GM19193 (cell line): ENCODE measurements at regions not wholly inside any gene's neighbourhood (a gene's known extent, or its start where the extent isn't known, plus 50 kb on each side); places are given as distances from the start of the nearest gene placed in this dataset.

Experiments used
- POLR2A ChIP-seq: IDR thresholded peaks from 4 replicates; pipeline ENCODE4 v1.6.1; 2011; ENCODE audit not compliant: insufficient read depth, insufficient read length; ENCODE audit errors: extremely low read depth

GRCh38 chr9:90271707-90272106, 370.9 kb downstream of the DIRAS2 start:
- no peak for TF ChIP-seq POLR2A

- no peak for TF ChIP-seq POLR2A
Measured at GRCh38 chr9:90274725-90275124, 367.9 kb downstream of the DIRAS2 start.

GRCh38 chr9:90285946-90286345, 356.7 kb downstream of the DIRAS2 start:
- no peak for TF ChIP-seq POLR2A

GRCh38 chr9:90287567-90288274, 354.9 kb downstream of the DIRAS2 start:
- peak; percentile 65 for TF ChIP-seq POLR2A

DNA sequence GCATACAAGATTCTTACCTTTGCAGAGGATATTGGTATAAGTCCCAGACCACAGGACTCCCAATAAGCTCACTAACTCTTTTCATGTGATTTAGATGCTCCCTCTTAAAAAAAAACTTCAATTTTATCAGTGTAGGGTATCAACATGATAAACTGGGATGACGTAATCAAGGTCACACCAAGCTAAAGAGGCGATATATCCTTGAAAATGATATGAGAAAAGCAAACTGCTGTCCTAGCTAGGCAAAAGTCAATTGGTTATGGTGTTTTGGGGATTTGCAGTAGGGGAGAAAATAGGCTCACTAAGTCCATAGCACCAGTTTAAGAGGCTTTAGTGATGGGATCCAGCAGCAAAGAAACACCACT, 354.4 kb downstream of the DIRAS2 start:
- TF ChIP-seq POLR2A: no peak

DNA sequence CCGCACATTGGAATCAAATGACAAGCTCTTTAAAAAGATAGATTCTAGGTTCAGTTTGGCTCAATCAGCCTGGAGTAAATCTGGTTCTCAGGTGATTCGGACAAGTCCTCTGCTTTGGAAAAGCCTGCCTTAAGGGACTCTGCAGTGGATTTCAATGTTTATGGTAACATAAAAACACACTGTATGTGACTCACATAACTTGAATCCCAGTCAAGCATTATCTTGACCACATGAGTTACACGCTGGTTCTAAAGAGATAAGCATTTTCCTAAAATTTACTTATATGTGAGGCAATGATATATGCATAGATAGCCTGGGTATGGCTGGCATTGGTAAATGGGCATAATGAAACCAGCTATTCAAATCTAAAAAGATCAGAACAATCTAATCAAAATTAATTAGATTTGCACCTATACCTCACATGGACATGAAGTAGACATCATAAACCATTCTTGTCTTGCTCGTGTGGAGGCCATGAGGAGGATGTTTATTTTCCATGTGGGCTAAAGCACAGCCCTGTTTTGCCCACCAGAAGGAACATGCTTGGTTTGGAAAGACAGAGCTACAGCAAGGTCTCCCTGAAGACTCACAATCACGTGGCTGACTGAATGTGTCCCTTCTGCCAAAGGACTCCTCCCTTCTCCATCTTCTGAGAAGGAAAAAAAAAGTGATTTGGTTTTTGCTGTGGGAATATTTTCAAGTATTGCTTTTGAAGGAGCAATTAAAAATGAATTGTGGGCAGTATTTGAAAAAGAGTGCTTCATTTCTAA, 351.7 kb downstream of the DIRAS2 start:
- no peak for TF ChIP-seq POLR2A

DNA sequence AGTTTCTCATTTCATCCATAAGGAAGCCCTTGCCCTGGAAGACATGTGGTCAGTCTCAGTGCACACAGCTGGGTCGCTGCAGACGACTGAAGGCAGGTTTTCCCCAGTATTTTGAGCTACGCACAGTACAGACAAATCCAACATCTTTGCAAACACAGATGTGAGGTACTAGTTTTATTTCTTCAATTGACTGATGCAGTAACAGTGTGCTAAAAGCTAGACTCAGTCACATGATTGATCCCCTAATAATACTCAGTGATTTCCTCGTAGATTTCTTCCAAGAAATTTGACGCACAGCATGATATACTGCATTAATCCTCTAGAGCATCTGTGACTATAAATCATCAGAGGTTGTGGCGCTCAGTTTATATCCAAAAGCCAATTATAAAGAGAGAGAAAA, 346.1 kb downstream of the DIRAS2 start:
- TF ChIP-seq POLR2A: no peak

- no peak for TF ChIP-seq POLR2A
Measured at GRCh38 chr9:90299968-90300367, 342.7 kb downstream of the DIRAS2 start.

DNA sequence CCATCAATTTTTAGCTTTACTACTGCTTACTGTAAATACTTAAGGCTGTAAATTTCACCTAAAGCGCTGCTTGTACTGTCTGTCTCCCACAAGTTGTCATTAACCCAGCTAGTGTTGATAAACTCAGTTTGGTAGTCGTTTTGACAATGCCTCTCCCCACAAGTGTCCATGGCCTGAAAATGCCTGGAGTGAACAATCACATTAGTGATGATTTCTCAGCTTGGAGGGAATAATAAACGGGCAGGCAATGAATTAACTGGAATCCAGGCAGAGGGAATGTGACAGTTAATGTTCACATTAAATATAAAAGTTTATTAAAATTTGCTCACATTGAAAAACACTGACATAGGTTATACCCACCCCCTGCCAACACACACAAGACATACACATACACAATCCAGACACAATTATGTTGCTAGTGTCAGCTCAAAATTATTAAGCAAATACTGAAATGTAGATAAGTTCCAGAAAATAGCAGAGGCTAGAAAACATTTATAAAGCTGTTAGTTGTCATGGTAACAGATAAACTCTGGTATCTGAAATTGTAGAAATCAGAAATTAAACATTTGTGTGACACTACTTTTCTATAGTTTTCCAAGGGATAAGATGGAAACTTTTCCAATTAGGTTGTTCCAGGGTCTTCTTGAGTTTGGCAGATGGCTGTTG, 341.9 kb downstream of the DIRAS2 start:
- TF ChIP-seq POLR2A: no peak

- TF ChIP-seq POLR2A: no peak
Measured at GRCh38 chr9:90301277-90301653, 341.4 kb downstream of the DIRAS2 start.

DNA sequence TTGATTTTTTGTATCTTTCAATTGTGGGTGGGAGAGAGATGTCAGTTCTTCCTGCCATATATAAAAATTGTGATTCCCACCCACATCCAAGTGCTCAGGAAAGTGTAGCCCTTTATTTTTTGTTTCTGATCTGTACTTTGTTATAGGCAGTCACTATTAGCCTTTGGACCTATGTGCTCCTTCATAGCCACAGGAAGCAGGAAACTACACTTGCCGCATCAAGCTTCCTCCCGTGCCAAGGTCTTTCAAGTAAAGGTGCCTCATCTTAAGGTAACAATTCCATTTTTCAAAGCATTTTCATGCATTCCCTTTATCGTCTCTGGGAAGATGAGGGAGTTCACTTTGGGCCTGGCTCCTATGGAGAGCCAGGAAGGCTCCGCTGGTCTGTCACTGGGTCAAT, 339.0 kb downstream of the DIRAS2 start:
- no peak for TF ChIP-seq POLR2A

DNA sequence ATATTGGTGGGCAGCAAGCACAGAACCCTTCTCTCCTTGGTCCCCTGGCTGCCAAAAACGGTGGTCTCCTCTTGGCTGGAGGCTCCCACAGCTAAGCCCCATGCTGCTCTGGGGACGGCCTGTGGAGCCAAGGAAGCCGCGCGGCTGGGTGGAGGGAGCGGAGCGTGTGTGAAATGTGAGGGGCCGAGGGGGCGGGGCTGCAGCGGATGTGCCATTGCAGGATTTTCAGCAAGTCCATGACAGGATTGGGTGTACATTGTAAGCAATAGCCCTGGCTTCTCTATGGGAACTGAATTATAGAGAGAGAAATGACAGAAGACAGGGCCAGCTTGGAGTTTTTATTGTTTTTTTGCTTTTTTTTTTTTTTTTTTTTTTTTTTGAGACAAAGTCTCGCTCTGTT, 336.5 kb downstream of the DIRAS2 start:
- no peak for TF ChIP-seq POLR2A

DNA sequence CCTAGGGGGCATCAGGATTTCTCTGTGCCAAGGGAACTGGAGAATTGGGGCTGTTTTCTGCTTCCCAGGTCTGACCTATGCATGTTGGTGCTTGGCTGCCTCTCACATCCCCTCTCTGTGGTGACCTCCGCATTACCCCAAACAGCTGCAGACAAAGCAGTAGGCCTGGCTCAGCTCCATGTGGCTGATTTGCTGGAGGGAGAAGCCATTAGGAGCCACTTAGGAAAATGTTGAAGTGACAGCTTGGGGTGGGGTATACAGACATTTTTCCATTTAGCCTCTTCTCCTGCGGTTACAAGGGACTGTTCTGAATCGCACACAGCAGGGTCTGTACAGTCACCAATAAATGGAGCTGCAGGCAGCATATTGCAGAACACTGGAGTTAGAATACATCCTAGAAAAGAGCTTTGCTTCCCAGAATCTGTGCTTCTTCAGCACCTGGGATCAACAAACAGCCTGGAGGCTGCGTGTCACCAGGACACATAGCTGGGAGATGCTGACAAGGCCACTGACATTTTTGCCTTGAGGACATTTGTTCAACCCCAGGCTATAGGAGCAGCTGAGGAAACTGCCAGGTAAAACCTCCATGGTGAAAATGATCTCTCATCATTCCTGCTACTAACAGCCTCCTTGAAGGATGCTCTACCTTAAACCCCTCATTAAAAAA, 335.3 kb downstream of the DIRAS2 start:
- TF ChIP-seq POLR2A: no peak

GRCh38 chr9:90307891-90308290, 334.7 kb downstream of the DIRAS2 start:
- TF ChIP-seq POLR2A: no peak

GRCh38 chr9:90308691-90309090, 333.9 kb downstream of the DIRAS2 start:
- no peak for TF ChIP-seq POLR2A
